CD8-positive, alpha-beta memory T cell (primary cell): ENCODE measurements at regions not wholly inside any gene's neighbourhood (a gene's known extent, or its start where the extent isn't known, plus 50 kb on each side); places are given as distances from the start of the nearest gene placed in this dataset.

Experiments
- CTCF ChIA-PET: fragments of 350-600 bp; sonication (Branson Sonifier 250); formaldehyde crosslinking; loops from one replicate; lab custom pipeline; 2021; ENCODE audit warnings: antibody characterized with exemption; lab: Charles Lee
- POLR2A ChIA-PET: fragments of 350-600 bp; sonication (Branson Sonifier 250); formaldehyde crosslinking; loops from one replicate; lab custom pipeline; 2021; ENCODE audit warnings: antibody characterized with exemption; lab: Charles Lee
- DNase-seq, 5 donors: peaks; one replicate each; pipeline versions ENCODE4 v3.0.0 to v3.0.0-alpha.2; 2020 to 2022; ENCODE audit warnings: mixed read lengths in 1 of 5
- H3K27ac ChIP-seq: one replicate; pipeline ENCODE4 v1.7.0; 2013; ENCODE audit warnings: low read depth, mild to moderate bottlenecking, low read length, moderate library complexity
- H3K27me3 ChIP-seq: 2 replicates; pipeline ENCODE4 v1.7.0; 2013; ENCODE audit warnings: low read length, mild to moderate bottlenecking; ENCODE audit not compliant: insufficient read depth, poor library complexity, severe bottlenecking
- H3K36me3 ChIP-seq: 2 replicates; pipeline ENCODE4 v1.7.0; 2013; ENCODE audit warnings: mild to moderate bottlenecking, low read length, moderate library complexity; ENCODE audit not compliant: insufficient read depth
- H3K4me1 ChIP-seq: 2 replicates; pipeline ENCODE4 v1.7.0; 2013; ENCODE audit warnings: mild to moderate bottlenecking, low read length, moderate library complexity; ENCODE audit not compliant: insufficient read depth
- H3K4me3 ChIP-seq: 2 replicates; pipeline ENCODE4 v1.7.0; 2013; ENCODE audit warnings: mild to moderate bottlenecking, low read length
- H3K9me3 ChIP-seq: 2 replicates; pipeline ENCODE4 v1.7.0; 2013; ENCODE audit warnings: mild to moderate bottlenecking, low read length
- H3K27ac Mint-ChIP-seq, 8 donors: one replicate each; pipeline ENCODE4 v1.8.0; 2020 to 2021; ENCODE audit warnings: mixed read lengths in 8 of 8, mild to moderate bottlenecking in 6 of 8, inconsistent platforms in 3 of 8, moderate library complexity in 3 of 8
- H3K27me3 Mint-ChIP-seq, 2 donors: one replicate each; pipeline ENCODE4 v1.8.0; 2020 to 2021; ENCODE audit warnings: mixed read lengths in 2 of 2, mild to moderate bottlenecking in 1 of 2, moderate library complexity in 1 of 2
- H3K36me3 Mint-ChIP-seq, 3 donors: one replicate each; pipeline ENCODE4 v1.8.0; 2020 to 2021; ENCODE audit warnings: mixed read lengths in 3 of 3, inconsistent platforms in 1 of 3, mild to moderate bottlenecking in 1 of 3
- H3K4me1 Mint-ChIP-seq, 3 donors: one replicate each; pipeline ENCODE4 v1.8.0; 2020 to 2021; ENCODE audit warnings: mixed read lengths in 3 of 3, inconsistent platforms in 1 of 3, mild to moderate bottlenecking in 1 of 3
- H3K4me3 Mint-ChIP-seq, 7 donors: one replicate each; pipeline ENCODE4 v1.8.0; 2020 to 2021; ENCODE audit warnings: mixed read lengths in 7 of 7, mild to moderate bottlenecking in 6 of 7, moderate library complexity in 4 of 7, inconsistent platforms in 2 of 7
- H3K9me3 Mint-ChIP-seq, 5 donors: one replicate each; pipeline ENCODE4 v1.8.0; 2020 to 2022; ENCODE audit warnings: mixed read lengths in 5 of 5, mild to moderate bottlenecking in 3 of 5, moderate library complexity in 2 of 5, inconsistent platforms in 1 of 5

DNA sequence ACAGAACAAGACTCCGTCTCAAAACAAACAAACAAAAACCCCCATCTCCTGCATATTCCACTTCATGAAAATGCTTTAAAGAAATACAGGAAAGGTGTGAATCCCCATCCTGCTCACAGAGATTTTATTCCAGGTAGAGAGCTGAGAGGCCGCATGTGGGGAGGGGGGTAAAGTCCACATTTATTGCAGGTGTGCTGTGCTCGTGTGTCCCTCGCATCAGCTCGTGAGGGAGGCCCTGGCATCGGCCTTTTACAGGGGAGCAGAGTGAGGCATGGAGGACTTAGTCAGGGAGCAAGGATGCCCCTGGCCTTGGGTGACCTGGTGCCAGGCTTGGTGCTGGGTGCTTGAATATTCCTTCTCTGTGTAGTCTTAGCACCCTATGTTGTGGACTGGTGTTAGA lies 413.5 kb upstream of the C2CD4B start:
- CTCF ChIA-PET: no interaction called here
- H3K27ac Mint-ChIP-seq: no peak overlapping the region

DNA sequence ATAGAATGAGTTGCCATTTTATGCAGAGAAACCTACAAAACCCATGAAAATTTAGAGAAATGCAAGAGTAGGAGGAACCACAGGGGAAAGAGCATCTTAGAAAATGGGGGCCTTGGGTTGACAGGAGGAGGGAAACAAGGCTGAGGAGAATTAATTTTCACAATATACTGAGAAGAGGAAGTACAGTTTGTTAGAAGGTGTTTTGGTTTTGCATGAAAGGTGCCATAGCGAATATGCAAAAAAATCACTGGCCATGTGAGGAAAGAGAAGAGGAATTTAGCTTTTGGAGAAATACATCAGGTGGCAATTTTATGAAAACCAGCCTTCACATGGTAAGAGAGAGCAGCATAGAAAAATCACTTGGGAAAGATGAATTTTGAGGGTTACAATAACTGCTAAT lies 413.9 kb upstream of the C2CD4B start:
- POLR2A ChIA-PET: no interaction called here
- H3K4me1 ChIP-seq: no peaks in the 10 kb centered on the region
- H3K9me3 ChIP-seq: no peaks in the 10 kb centered on the region
- no peaks in the 10 kb centered on the region for H3K27me3 ChIP-seq
- H3K4me3 ChIP-seq: no peak overlapping the region
- Mint-ChIP-seq H3K4me1 (no peaks in the 10 kb centered on the region), H3K36me3 (no peaks in the 10 kb centered on the region), H3K9me3 (no peaks in the 10 kb centered on the region), H3K27ac (no peak overlapping the region), H3K4me3 (no peak overlapping the region), H3K27me3 (peaks cover 4 to 23% of the 10 kb centered on the region in 2 donors)
- CTCF ChIA-PET: no interaction called here
- no peak for DNase-seq
- no peaks in the 10 kb centered on the region for H3K36me3 ChIP-seq
- H3K27ac ChIP-seq: no peak overlapping the region

More for the DNA sequence above, 413.5 kb upstream of the C2CD4B start:
- no peaks in the 10 kb centered on the region for H3K27me3 ChIP-seq
- H3K36me3 Mint-ChIP-seq: no peaks in the 10 kb centered on the region
- no peak overlapping the region for H3K4me3 ChIP-seq
- peaks cover 4 to 26% of the 10 kb centered on the region in 2 donors for H3K27me3 Mint-ChIP-seq
- H3K4me3 Mint-ChIP-seq: no peak overlapping the region
- no peaks in the 10 kb centered on the region for H3K4me1 Mint-ChIP-seq
- POLR2A ChIA-PET: no interaction called here
- H3K27ac ChIP-seq: no peak overlapping the region
- no peaks in the 10 kb centered on the region for H3K4me1 ChIP-seq
- no peaks in the 10 kb centered on the region for H3K36me3 ChIP-seq
- no peaks in the 10 kb centered on the region for H3K9me3 Mint-ChIP-seq
- H3K9me3 ChIP-seq: no peaks in the 10 kb centered on the region
- DNase-seq: no peak

DNA sequence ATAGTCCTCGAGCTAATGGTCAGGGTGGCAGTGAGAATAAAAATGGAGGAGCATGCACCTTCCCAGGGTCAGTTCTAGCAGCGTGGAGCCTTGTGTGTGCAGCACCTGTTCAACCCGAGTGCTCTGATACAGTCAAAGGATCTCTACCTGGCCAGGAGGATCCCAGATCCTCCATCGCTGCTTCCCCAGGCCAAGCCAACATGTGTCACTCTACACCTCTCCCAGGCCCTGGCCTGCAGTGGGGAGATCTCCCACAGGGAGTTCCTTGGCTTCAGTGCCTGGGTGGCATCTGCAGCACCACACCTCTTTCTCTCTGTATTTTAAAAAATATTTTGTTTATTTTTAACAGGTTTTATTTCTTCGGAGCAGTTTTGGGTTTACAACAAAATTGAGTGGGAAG lies 414.8 kb upstream of the C2CD4B start:
- Histone ChIP-seq H3K36me3 (no peaks in the 10 kb centered on the region), H3K9me3 (no peaks in the 10 kb centered on the region), H3K27ac (no peak overlapping the region), H3K4me3 (no peak overlapping the region), H3K4me1 (no peaks in the 10 kb centered on the region), H3K27me3 (no peaks in the 10 kb centered on the region)
- H3K4me1 Mint-ChIP-seq: no peaks in the 10 kb centered on the region
- no peak overlapping the region for H3K4me3 Mint-ChIP-seq
- ChIA-PET POLR2A (no interaction called here), CTCF (no interaction called here)
- no peaks in the 10 kb centered on the region for H3K9me3 Mint-ChIP-seq
- no peak for DNase-seq
- H3K36me3 Mint-ChIP-seq: no peaks in the 10 kb centered on the region
- no peak overlapping the region for H3K27ac Mint-ChIP-seq
- H3K27me3 Mint-ChIP-seq: peaks cover 1 to 23% of the 10 kb centered on the region in 2 donors

DNA sequence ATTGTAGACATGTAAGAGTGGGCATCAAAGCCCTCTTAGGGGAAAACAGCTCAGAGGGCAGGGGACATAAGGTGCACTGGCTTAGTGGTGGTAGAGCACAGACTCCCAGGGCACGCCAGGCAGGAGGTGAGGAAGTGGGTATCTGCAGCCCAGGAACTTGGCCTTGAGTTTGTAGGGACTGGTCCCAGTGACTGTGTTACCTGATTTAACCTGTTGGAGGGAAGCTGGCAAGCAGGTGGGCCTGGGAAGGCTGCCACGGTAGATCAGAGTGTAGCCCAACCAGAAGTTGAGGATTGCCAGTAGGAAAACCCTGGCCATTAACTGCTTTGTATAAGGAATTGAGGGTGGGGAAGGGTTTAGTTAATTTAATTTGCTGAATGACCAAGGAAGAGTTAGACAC lies 417.5 kb upstream of the C2CD4B start:
- no peaks in the 10 kb centered on the region for H3K36me3 ChIP-seq
- no peak overlapping the region for H3K27ac Mint-ChIP-seq
- H3K36me3 Mint-ChIP-seq: no peaks in the 10 kb centered on the region
- H3K9me3 Mint-ChIP-seq: no peaks in the 10 kb centered on the region
- H3K9me3 ChIP-seq: no peaks in the 10 kb centered on the region
- no peaks in the 10 kb centered on the region for H3K27me3 ChIP-seq
- DNase-seq: no peak
- CTCF ChIA-PET: no interaction called here
- H3K4me3 ChIP-seq: no peak overlapping the region
- no peak overlapping the region for H3K4me3 Mint-ChIP-seq
- H3K4me1 ChIP-seq: no peaks in the 10 kb centered on the region
- POLR2A ChIA-PET: no interaction called here
- peaks cover 1 to 14% of the 10 kb centered on the region in 2 donors for H3K27me3 Mint-ChIP-seq
- H3K4me1 Mint-ChIP-seq: no peaks in the 10 kb centered on the region
- H3K27ac ChIP-seq: no peak overlapping the region

DNA sequence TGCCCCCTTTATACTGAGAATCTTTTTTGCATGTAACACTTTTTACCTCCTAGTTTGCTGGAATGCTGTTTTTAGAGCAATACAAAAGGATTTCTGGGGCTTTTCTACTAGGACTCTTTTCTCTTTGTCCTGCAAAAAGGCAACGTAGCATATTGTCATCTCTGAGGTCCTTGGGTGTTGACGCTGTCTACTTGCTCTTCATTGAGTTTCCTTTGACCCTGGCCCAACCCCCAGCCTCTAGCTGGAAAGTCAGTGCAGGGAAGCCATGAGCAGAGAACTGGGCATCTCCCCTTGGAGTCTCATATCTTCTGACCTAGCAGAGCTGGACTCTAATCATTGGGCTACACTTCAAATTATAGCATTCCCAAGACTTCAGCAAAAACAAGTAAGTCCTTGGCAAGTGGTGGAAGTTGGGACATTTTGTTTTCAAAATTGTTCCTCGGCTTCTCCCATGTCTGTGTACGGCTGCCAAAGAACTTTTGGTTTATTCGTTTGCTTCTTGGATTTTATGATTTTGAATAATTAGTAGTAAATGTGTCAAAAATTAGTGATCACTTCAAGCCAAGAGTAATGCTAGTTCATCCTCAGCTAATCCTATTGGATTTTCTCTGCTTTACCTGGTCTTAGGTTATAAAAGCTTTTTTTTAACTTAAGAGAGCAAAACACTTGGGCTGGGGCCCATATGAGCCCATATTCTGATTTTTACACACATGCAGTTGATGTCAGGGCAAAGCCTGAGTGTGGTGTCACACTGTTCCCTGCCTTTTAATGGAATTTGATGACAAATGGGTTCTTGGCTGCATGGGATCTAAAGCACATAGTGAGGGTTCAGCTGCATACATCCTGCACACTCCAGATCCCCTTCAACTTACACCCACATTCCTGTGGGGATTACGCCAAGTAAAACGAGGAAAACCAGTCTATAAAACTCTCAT lies 419.5 kb upstream of the C2CD4B start:
- no peaks in the 10 kb centered on the region for H3K9me3 Mint-ChIP-seq

DNA sequence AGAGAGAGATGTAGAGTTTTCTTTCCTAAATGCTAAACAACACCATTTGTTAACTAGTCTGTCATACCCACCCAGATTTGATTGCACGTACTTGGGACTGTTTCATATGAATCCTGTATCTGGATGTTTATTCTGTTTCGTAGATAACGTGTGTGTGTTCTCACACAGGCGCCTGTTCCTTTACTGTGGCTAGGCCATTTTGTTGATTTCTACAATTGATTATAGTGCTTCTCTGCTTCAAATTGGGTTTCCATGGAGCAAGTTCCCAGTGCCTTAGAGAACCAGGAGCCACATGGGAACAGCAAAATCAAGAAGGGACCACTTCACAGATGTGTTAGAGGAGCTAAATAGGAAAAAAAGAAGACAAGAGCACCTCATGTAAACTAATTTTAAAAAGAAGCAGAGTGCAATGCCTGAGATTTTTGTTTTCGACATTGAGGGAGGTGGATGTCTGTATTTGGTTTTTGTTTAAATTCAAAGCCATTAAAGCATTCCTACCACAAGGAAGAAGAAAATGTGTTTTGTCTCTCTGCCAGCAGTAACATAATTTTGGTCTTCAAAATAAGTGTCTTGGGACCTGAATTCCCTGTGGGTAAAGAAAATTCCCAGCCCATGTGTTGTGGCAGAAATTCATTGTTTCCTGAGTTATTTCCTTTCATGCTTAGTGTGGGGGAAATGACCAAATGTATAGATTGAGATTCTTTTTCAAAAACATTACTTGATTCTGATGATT lies 424.0 kb upstream of the C2CD4B start:
- Mint-ChIP-seq H3K27ac (no peak overlapping the region), H3K36me3 (no peaks in the 10 kb centered on the region), H3K9me3 (no peaks in the 10 kb centered on the region), H3K4me1 (no peaks in the 10 kb centered on the region), H3K4me3 (no peak overlapping the region), H3K27me3 (peaks cover 1 to 22% of the 10 kb centered on the region in 2 donors)
- Histone ChIP-seq H3K4me1 (no peaks in the 10 kb centered on the region), H3K36me3 (no peaks in the 10 kb centered on the region), H3K27me3 (no peaks in the 10 kb centered on the region), H3K4me3 (no peak overlapping the region), H3K27ac (no peak overlapping the region), H3K9me3 (no peaks in the 10 kb centered on the region)
- ChIA-PET CTCF (no interaction called here), POLR2A (no interaction called here)
- no peak for DNase-seq

More for the DNA sequence above, 419.5 kb upstream of the C2CD4B start:
- no peaks in the 10 kb centered on the region for H3K4me1 Mint-ChIP-seq
- H3K27ac Mint-ChIP-seq: no peak overlapping the region
- CTCF ChIA-PET: no interaction called here
- POLR2A ChIA-PET: no interaction called here
- no peak overlapping the region for H3K4me3 Mint-ChIP-seq
- H3K36me3 ChIP-seq: no peaks in the 10 kb centered on the region
- no peaks in the 10 kb centered on the region for H3K27me3 ChIP-seq
- H3K27ac ChIP-seq: no peak overlapping the region
- no peaks in the 10 kb centered on the region for H3K36me3 Mint-ChIP-seq
- DNase-seq: no peak
- H3K27me3 Mint-ChIP-seq: peaks cover 0 to 14% of the 10 kb centered on the region in 2 donors
- H3K4me1 ChIP-seq: no peaks in the 10 kb centered on the region
- H3K4me3 ChIP-seq: no peak overlapping the region
- H3K9me3 ChIP-seq: no peaks in the 10 kb centered on the region

DNA sequence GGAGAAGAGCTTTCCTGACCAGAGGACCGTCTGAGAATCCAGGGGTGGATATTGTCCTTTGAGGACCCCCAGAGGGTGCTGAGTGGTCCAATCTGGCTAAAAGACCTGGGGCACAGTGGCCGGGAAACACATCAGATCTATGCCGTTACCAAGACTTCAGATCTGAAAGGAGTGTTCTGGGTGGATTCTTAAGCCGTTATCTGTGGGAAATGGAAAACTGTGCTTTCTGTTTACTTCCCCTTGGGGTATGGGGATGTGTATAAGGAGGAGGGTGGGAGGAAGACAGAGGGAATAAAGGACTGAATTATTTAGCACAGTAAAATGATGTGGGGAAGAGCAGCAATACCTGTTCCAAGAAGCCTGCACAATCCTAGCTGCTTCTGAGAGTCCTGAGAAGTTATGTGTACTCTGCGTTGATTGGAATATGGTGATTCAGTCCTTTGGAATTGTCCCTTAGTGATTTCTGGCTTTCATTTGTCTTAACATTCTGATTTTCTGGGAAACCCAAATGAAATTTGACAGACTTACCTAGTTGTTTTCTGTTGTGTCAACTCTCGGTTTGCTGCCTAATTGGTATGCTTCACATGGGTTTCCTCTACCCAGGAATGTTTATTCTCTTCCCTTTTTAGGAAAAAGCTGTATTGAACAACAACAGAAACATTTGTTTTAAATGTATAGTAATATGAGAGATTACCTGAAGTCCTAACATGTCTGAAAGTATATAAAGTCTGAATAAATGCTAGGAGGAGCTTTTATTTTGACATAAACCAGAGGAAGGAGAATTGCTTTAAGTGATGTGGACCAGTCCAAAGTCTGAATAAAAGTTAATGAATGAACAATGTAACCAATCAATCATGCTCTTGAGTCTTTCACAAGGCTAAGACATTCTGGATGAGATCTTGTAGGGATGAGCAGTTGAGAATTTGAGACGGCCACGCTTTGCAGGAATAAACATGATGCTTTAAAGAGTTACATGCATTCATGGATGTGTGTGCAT lies 427.1 kb upstream of the C2CD4B start:
- Mint-ChIP-seq H3K9me3 (no peaks in the 10 kb centered on the region), H3K4me1 (no peaks in the 10 kb centered on the region), H3K4me3 (no peak overlapping the region), H3K27me3 (peaks cover 5 to 34% of the 10 kb centered on the region in 2 donors), H3K36me3 (no peaks in the 10 kb centered on the region), H3K27ac (no peak overlapping the region)
- H3K9me3 ChIP-seq: no peaks in the 10 kb centered on the region
- CTCF ChIA-PET: no interaction called here
- H3K36me3 ChIP-seq: no peaks in the 10 kb centered on the region
- H3K27me3 ChIP-seq: no peaks in the 10 kb centered on the region
- DNase-seq: no peak
- no peaks in the 10 kb centered on the region for H3K4me1 ChIP-seq
- no peak overlapping the region for H3K4me3 ChIP-seq
- H3K27ac ChIP-seq: no peak overlapping the region
- POLR2A ChIA-PET: no interaction called here
